NCI-H226 (cell line): ENCODE measurements at regions not wholly inside any gene's neighbourhood (a gene's known extent, or its start where the extent isn't known, plus 50 kb on each side); places are given as distances from the start of the nearest gene placed in this dataset.

Experiments
- DNase-seq: peaks from one replicate; pipeline ENCODE4 v3.0.0-alpha.2; 2015

DNA sequence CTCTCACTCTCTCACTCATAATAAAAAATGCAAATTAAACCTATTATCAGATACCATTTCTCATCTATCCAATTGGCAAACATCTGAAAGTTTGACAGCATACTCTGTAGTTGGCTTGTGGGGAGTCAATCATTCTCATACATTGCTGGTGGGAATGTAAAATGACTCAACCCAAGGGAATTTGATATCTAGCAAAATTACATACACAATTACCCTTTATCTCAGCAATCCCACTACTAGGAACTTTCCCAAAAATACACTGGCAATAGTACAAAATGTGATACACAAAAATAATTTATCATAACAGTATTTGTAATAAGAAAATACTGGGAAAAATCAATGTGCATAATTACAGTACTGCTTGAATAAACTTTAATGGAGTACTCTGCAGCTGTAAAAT, 731.3 kb downstream of the DTWD2 start:
- peak; percentile 6 for DNase-seq

DNA sequence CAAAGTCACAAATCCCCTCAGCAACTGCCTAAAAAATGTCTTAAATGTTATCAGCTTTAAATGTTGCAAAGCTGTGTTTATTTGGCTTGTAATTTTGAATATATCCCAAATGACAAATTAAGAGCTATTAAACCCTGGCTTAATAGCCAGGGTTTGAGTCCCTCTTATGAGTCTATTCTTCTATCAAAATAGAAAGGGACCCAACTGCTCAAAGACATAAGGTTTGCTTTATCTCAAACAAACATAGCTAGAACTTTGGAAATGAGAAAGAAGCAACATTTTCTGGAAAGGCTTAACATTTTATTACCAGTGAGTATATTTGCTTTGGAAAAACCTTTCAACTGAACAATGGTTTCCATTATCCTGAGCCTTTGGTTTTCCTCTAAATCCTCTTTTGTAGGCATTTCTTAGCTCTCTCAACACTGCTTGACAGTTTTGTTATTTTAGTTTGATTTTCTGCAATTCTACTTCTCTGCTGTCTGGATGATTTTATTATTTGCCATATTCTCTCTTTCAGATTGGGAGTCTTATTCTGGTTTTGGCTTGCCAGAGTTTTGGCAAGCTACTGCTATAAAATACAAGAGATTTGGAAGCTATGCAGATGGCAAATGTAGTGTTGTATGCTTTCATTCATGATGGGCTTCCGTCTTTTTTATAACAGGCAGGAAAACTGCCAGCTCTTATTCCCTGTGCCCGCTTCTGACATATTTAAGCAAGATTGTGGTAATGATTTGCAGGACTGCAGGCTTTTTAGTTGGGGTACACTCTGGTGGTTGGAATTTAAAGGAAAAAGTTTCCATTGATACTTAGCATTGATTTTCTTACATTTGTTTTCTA, 734.9 kb downstream of the DTWD2 start:
- no peak for DNase-seq

DNA sequence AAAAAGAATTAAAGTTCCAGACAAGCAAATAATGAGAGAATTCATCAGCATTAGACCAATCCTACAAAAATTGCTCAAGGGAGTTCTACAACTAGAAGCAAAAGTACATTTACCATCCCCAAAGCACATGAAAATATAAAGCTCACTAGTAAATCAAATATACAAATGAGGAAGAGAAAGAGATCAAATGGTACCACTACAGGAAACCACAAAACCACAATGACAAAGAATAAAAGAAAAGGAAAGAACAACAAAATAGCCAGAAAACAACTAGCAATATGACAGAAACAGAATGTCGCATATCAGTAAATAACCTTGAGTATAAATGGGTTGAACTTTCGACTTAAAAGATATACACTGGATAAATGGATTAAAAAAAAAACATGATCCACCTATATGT, 739.0 kb downstream of the DTWD2 start:
- no peak for DNase-seq

DNA sequence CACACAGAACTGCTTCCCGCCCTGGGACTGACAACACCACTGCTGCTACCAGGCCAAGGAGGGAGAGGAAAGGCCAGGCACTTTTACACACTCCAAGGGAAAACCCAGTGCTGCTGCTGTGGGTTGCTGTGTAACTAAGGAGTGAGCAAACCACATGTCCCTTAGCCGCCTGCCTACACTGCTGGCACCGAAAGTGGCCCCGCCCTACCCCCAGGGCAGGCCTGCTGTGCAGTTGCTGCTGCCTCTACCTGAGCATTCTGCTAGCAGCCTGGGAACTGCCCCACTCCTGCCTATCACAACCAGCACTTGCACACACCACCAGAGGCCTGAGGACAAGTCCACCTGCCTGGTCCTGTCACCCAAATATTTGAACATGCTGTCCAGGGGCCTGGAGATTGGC, 740.9 kb downstream of the DTWD2 start:
- DNase-seq, result no peak

DNA sequence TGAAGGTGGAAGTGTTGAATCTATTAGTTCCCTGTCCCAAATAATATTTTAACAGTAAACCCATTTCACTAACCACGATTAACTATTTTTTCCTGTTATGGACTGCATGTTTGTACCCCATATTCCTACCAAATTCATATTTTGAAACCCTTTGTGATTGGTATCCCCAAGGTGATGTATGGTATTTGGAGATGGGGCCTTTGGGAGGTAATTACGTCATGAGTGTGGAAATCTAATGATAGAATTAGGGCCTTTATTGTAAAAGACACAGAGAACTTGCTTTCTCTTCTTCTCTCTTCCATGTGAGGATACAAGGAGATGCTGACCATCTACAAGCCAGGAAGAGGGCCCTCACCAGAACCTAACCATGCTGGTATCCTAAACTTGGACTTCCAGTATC, 744.7 kb downstream of the DTWD2 start:
- DNase-seq, result no peak

DNA sequence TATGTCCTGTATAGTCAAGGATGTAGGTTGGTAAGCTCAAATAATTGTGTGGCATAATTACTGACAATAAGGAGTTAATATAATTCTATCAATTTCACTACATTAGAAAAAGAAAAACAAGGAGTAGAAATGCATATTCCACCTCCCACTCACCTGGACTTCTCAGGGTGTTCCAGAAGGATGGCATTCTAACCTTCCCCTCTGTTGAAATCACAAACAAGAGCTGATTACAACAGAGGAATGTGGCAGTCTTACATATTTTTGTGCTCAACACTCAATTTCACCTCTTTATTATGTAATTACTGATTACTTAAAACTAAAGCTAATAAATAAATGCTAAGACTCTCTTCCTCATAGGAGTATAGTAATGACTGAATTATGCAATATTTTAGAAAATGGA, 745.3 kb downstream of the DTWD2 start:
- no peak for DNase-seq

DNA sequence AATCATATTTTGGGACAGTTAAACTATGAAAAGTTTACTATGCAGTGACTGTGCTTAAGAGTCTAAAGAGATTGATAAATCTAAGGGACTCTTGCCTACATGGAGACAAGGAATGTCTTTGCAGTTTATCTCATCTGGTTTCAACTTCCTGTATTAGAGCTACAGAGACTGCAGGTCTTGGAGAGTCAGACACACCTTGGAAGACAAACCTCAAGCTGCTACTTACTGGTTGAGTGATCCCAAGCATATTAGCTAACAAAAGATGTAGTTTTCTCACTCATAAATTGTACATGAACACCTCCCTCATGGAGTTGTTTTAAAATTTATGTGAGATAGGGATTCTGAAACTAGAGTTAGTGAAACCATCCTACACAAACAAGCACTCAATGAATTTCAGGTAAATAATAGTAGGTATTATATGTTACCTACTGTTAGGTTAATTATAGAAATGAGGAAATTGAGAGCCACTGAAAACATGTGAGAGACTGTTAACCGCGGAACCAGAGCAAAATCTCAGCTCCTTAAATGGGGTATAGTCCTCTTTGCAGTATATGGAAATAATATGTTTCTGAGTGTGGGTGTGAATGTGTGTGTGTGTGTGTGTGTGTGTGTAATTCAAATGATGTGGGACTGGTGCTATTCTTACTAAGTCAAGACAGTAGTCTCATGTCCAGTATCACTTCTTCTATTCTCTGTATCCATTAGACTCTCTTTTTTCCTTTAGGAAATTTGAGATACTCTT, 752.1 kb downstream of the DTWD2 start:
- DNase-seq, result no peak

DNA sequence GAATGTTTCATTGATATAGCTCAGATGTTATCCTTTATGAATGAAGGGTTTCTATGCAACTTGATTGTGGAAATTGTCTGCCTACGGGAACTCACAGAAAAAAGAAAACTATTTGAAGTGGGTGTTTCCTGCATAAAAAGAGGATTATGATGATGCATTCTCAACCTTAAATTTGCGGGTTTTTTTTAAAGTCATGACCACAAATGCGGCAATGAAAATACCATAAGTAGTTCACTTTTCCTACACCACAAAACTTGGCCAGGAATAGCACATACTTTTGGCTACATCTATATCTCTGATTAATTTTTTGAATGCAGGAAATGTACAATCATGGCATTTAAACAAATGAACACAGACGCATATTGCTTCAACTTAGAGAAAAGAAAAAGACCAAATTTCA, 754.7 kb downstream of the DTWD2 start:
- no peak for DNase-seq

DNA sequence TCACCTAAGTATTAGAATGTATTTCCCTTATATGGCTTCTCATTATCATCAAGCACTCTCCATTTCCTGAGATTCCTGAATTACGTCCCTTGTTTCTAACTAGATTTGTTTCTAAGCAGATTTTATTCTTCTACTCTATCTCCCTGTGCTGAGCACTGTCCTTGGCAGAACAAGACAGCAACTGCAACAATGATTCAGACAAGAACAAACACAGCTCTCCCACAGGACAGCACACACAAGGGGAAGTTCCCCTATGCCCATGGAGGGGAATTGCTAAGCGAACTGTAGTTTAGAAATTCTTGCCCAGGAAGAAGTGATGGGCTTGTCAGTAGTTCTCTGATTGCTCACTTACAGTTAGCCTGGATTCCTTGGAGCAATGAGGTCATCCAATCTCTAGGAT, 759.9 kb downstream of the DTWD2 start:
- DNase-seq, result no peak

DNA sequence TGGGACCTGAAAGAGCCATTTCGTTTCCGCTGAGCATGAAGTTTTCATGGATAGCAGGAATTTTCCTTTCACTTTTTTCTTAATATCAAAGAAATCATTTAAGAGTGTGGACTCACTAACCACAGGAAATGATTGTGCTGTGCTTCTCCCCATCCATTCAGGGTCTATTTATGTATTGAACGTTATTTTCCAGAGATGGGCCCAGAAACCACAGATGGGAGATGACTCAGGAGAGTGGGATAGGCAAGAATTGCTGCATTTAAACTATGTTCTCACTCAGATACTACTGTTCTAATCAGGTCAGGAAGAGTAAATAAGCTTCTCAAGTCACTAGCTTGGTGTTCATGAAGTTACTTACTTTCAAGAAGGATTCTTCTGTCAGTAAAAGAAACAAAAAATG, 763.8 kb downstream of the DTWD2 start:
- DNase-seq, result no peak

DNA sequence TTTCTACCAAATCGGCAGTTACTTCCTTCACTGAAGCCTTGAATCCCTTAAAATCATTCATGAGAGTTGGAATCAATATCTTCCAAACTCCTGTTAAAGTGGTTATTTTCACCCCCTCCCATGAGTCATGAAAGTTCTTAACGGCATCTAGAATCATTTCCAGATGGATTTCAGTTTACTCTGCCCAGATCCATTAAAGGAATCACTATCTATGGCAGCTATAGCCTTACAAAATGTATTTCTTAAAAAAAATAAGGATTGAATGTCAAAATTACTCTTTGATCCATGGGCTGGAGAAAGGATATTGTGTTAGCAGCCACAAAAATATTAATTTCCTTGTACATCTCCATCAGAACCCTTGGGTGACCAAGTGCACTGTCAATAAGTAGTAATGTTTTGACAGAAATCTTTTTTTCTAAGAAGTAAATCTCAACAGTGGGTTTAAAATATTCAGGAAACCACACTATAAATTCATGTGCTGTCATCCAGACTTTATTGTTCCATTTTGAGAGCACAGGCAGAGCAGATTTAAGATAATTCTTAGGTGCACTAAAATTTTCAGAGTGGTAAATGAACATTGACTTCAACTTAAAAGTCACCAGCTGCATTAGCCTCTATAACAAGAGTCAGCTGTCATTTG, 767.7 kb downstream of the DTWD2 start:
- no peak for DNase-seq

DNA sequence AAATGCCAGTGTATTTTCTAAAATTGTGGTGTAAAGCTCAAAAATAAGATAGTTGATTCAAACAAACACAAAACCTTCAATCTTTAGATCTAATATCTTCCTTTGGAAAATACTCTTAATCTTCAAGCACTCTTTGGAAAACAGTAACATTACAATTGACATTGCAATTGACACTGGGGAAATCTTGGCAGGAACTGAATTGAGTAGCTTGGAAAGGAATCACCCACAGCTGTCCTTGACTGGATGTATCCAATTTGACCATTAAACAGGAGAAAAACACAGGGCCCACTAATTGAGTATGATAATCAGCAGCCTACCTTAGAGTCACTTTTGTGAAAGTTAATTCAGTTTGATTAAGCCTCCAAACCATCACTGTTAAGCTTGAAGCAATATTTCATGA, 776.7 kb downstream of the DTWD2 start:
- no peak for DNase-seq

DNA sequence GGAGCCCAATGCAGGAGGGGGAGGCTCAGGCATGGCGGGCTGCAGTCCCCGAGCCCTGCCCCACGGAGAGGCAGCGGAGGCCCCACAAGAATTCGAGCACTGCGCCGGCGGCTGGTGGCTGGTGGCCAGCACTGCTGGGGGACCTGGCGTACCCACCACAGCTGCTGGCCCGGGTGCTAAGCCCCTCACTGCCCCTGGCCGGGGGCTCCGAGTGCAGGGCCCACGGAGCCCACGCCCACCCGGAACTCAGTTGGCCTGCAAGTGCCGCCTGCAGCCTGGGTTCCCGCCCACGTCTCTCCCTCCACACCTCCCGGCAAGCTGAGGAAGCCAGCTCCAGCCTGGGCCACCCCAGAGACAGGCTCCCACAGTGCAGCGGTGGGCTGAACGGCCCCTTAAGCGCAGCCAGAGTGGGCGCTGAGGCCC, 780.3 kb downstream of the DTWD2 start:
- no peak for DNase-seq

DNA sequence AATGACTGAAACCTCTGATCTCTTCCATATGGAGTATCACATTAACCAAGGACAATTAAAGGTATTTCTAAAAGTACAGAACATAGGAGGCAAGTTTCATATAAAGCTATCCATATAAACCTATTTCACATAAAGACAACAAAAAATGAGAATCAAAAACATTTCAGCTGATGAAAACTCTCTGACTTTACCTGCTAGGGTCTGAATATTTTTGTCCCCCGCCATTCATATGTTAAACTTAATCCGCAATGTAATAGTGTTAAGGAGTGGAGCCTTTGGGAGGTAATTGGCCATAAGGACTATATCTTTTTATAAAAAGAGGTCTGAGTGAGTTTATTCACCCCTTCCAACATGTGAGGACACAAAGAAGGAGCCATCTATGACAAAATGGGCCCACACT, 788.5 kb downstream of the DTWD2 start:
- DNase-seq, result no peak

DNA sequence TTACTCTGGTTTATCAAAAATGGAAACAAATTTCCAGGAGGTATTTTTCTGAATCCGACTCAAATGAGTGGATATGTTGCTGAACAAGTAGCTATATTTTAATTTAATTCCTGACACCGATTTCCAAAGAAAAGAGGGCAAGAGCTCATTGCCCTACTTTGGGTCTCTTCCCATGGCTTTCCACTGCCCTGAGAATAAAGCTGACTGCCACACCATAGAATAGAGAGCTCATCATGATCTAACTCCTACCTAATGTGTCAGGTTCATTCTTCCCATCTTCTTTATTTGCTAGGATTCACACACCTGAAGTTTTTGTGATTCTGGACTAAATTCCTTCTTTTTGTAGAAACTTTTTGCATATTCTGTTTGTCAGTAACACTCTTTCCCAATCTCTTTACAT, 792.1 kb downstream of the DTWD2 start:
- DNase-seq, result no peak

DNA sequence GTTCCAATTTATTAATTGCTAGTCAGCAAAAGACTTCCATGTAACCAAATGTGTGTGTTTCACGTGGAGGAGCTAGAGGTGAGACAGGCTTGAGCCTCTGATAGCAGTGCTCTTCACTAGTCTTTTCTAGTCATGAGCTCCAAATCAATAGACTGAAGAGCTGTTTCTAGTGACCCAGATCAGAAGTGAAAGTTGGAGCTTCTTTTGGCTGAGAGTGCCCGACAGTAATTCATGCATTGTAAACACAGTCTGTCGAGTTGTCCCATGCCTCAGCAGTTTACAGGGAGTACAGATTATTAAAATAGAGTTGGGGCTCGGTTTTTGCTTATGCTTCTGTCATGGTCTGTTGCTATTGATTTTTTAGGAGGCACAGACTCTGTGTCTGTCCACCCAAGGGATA, 793.1 kb downstream of the DTWD2 start:
- no peak for DNase-seq

DNA sequence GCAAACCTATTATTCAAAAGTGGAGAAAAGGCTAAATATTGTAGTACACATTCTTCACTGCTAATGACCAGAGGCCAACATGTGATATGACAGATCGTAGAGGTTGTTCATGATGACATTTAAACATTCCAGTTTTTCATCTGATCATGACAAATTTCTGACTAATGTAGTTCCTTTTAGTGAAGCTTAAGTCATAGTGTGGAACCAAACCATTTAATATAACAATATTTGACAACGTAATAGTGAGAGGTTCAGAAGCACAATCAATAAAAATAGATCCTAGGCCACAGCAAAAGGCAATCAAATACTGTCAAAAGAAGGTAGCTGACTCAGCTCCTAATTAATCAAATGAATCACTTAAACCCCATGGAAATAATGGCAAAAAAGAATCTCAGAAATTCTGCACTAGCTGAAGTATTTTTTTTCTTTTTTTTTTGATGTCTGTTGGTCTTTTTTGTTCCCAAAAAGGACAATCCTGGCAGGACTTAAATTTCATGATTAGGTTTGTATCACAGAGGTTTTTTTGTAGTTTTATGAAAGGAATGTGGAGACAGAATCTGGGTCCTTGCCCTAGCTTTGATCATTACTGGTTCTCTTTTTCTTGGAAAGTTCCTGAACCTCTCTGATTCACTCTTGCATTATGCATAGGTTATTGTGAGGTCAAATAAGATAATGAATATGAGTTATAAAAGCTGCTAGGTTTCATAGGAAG, 795.0 kb downstream of the DTWD2 start:
- DNase-seq, result no peak

DNA sequence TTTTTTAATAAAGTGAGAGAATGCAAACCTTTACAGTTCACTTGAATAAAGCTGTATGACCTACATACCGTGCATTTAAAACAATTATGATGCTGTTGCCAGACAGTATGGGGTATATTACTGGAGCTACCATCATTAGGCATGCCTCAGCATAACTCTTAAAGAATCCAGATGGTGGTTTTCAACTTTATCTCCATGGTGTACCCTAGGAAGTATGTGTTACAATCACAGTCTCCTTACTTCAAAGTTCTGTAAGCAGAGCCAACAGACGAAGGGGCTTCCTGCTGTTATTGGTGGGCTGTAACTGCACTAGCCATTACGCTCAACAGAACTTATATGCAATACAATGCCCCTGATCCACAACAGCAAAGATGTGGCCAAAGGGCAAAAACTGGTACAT, 803.3 kb downstream of the DTWD2 start:
- DNase-seq, result no peak

DNA sequence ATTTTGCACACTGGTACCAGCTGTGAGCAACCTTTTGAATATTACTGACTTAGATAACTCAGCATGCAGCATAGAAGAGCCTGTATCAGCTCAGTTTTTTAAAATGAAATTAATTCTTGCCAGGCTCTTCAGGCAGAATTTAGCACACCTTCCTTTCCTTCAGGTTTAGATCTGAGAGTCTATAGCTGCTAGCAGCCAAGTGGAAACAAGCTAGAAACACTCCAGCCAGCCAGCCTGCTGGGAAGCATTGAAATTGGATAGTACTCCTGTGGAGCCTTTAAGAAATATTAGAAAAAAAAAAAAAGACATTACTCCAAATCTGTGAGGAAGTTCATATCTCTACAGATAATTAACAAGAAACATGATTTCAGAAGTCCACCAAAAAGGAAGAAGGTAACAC, 812.2 kb downstream of the DTWD2 start:
- DNase-seq, result no peak

DNA sequence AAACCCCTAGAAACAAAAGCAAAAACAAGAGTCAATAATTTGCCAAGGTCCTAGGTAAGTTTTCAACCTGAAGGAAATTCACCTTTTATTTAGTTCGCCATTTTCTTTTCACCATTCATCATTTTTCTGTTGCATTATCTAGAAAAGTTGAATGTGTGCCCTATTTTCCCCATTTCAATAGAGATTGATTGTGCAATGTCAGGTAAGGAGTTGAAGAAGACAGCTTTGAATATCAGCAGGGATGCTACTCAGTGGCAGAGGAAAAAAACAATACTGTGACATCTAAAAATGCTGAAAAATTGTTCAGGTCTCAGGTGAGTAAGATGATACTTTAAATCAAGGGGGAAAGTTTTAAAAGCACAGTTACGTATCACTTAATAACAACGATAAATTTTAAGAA, 813.7 kb downstream of the DTWD2 start:
- DNase-seq, result no peak

DNA sequence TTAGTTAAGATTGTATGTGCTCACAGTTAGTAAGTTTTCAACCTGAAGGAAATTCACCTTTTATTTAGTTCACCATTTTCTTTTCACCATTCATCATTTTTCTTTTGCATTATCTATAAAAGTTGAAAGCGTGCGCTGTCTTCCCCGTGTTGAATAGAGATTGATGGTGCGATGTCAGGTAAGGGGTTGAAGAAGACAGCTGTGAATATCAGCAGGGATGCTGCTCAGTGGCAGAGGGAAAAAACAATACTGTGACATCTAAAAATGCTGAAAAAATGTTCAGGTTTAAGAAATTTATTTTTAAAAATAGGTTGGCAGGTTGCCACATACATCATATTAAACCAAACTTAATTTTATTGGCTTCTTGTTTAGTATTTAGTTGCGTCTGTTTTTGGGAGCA, 815.0 kb downstream of the DTWD2 start:
- no peak for DNase-seq

DNA sequence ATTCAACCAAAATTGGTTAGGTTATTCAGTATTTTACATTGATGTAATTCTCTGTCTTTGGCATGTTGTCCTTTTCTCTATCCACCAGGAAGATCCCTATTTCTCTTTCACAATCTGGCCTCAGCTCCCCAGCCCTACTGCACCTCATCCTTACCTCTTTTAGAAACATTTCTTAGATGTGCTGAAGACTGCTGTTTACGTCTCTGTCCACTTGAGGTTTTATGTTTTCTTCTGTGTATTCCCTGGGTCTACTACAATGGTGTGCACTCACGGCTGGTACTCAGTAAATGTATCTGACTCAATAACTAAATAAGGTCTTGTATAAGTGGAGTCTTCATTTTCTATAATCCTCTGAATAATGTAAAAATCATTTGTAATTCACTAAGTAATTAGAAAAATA, 822.7 kb downstream of the DTWD2 start:
- no peak for DNase-seq

DNA sequence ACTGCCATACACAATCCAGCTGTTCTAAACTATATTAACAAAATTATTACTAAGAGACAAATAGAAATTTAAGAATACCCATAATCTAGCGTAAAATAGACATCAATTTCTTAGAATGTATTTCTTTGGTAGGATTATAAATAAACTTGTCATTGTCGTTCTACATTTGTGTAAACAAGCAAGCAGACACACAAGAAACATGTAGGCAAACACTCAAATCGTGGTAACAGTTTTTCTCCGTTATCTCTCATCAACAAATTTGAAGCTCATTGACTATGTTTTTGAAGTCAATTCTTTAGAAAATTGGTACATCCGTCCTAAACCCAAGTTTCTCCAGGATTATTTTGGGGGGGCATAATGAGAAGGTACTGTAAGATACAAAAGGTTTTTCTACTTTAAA, 832.2 kb downstream of the DTWD2 start:
- DNase-seq, result no peak

DNA sequence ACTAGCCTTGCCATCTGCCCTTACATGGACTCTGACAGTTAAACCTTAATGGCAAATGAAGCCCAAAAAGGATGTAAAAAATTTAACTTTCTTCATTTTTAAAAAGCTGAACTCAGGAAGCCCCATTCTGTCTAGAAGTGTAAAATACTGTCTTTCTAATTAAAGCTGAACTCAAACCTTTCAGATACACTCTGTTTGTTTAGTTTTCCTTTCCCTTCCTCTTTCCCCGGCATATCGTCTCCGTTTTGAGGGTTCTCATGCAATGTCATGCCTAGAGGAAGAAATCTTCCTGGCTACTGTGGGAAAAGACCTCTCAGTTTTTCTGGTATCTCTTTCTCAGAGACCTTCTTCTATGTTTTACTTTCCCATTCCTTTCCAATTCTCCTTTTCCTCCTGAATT, 841.5 kb downstream of the DTWD2 start:
- DNase-seq, result no peak
